Keratinocyte (primary cell): ENCODE measurements at regions not wholly inside any gene's neighbourhood (a gene's known extent, or its start where the extent isn't known, plus 50 kb on each side); places are given as distances from the start of the nearest gene placed in this dataset.
A peak's percentile ranks its signal among the peaks of the same experiment; 100 is the strongest.

Experiments used
- DNase-seq: peaks from one replicate; pipeline ENCODE4 v3.0.0-alpha.2; 2011; ENCODE audit warnings: low read depth, missing footprints, low spot score
- FAIRE-seq: peaks from 2 replicates; lab custom pipeline; 2011; peaks lifted over from hg19 to GRCh38; lab: Jason Lieb, UNC
- H2AFZ ChIP-seq: 2 replicates; pipeline ENCODE4 v1.6.0; 2012; ENCODE audit warnings: low read length, control low read depth, inconsistent platforms; ENCODE audit not compliant: control insufficient read depth
- H3K27ac ChIP-seq: 2 replicates; pipeline ENCODE4 v1.5.1; 2011; ENCODE audit warnings: low read length; ENCODE audit not compliant: control insufficient read depth, insufficient read depth
- H3K27me3 ChIP-seq: 3 replicates; pipeline ENCODE4 v1.6.0; 2011; ENCODE audit warnings: low read length; ENCODE audit not compliant: control insufficient read depth, insufficient read depth; ENCODE audit errors: extremely low read depth
- H3K36me3 ChIP-seq, 2 experiments: 2 replicates in 1 of 2; 3 replicates in 1 of 2; pipeline ENCODE4 v1.5.1; 2011; ENCODE audit warnings: low read length in 2 of 2, mild to moderate bottlenecking in 1 of 2; ENCODE audit not compliant: control insufficient read depth in 2 of 2, insufficient read depth in 2 of 2; ENCODE audit errors: extremely low read depth in 1 of 2
- H3K4me1 ChIP-seq: 3 replicates; pipeline ENCODE4 v1.5.1; 2011; ENCODE audit warnings: low read length; ENCODE audit not compliant: control insufficient read depth, insufficient read depth; ENCODE audit errors: extremely low read depth
- H3K4me2 ChIP-seq: 3 replicates; pipeline ENCODE4 v1.6.0; 2011; ENCODE audit warnings: low read depth, low read length; ENCODE audit not compliant: control insufficient read depth, insufficient read depth; ENCODE audit errors: extremely low read depth
- H3K4me3 ChIP-seq, 3 experiments: fragments of 200-600 bp in 1 of 3; sonication (generic) in 1 of 3; 2 replicates in 2 of 3; 3 replicates in 1 of 3; pipeline ENCODE4 v1.5.1; 2011 to 2016; ENCODE audit warnings: low read length in 3 of 3, mild to moderate bottlenecking in 3 of 3, control low read depth in 2 of 3, inconsistent platforms in 1 of 3, low read depth in 1 of 3, mixed read lengths in 1 of 3, mixed run types in 1 of 3, moderate library complexity in 1 of 3; ENCODE audit not compliant: control insufficient read depth in 2 of 3, insufficient read depth in 2 of 3; ENCODE audit errors: extremely low read depth in 1 of 3
- H3K79me2 ChIP-seq: 2 replicates; pipeline ENCODE4 v1.6.0; 2012; ENCODE audit warnings: low read length; ENCODE audit not compliant: control insufficient read depth, insufficient read depth
- H3K9ac ChIP-seq: 3 replicates; pipeline ENCODE4 v1.6.0; 2011; ENCODE audit warnings: low read length; ENCODE audit not compliant: control insufficient read depth, insufficient read depth; ENCODE audit errors: extremely low read depth
- H3K9me1 ChIP-seq: 3 replicates; pipeline ENCODE4 v1.6.0; 2011; ENCODE audit warnings: low read length; ENCODE audit not compliant: control insufficient read depth, insufficient read depth; ENCODE audit errors: extremely low read depth
- H3K9me3 ChIP-seq: 2 replicates; pipeline ENCODE4 v1.5.1; 2012; ENCODE audit warnings: low read depth, low read length; ENCODE audit not compliant: control insufficient read depth
- H4K20me1 ChIP-seq: 3 replicates; pipeline ENCODE4 v1.6.0; 2011; ENCODE audit warnings: low read length; ENCODE audit not compliant: control insufficient read depth, insufficient read depth; ENCODE audit errors: extremely low read depth
- CTCF ChIP-seq, 3 experiments: IDR thresholded peaks in 1 of 3; conservative IDR thresholded peaks in 1 of 3; optimal IDR thresholded peaks in 1 of 3; 2 replicates in 2 of 3; 3 replicates in 1 of 3; pipeline versions ENCODE3 to v1.5.1; 2011; ENCODE audit warnings: low read length in 3 of 3, mild to moderate bottlenecking in 3 of 3, moderate library complexity in 2 of 3, control low read depth in 1 of 3, inconsistent platforms in 1 of 3; ENCODE audit not compliant: insufficient read depth in 2 of 3; ENCODE audit errors: extremely low read depth in 1 of 3
- EZH2 ChIP-seq: IDR thresholded peaks from one replicate; pipeline ENCODE4 v1.6.1; 2012; ENCODE audit warnings: inconsistent platforms, mild to moderate bottlenecking, low read length, moderate library complexity
- dilution Hi-C: fragments of 300-500 bp; cut with MboI; formaldehyde crosslinking; loops from one replicate; pipeline ENCODE4 v1.7.0; 2020; ENCODE audit warnings: low sequenced_read_pairs; ENCODE audit not compliant: extremely low pct_ligation_motif_present

GRCh38 chr3:55405436-55405835 is 81.7 kb downstream of the WNT5A start:
- Histone ChIP-seq H2AFZ (no peak overlapping the region), H3K36me3 (no peaks in the 10 kb centered on the region), H3K4me3 (no peak overlapping the region), H3K4me1 (no peaks in the 10 kb centered on the region), H3K9ac (no peak overlapping the region), H3K79me2 (no peaks in the 10 kb centered on the region), H3K4me2 (no peak overlapping the region), H3K27ac (no peak overlapping the region), H3K9me3 (no peaks in the 10 kb centered on the region), H4K20me1 (no peaks in the 10 kb centered on the region), H3K27me3 (no peaks in the 10 kb centered on the region), H3K9me1 (no peaks in the 10 kb centered on the region)
- DNase-seq = no peak
- TF ChIP-seq CTCF (optimal IDR thresholded peaks at IDR 0.05 in 1 of 3, IDR thresholded peaks at IDR 0.05 in 1 of 3, conservative IDR thresholded peaks at IDR 0.05 in 1 of 3; ENCODE audit: extremely low read depth in 1 of 3, insufficient read depth in 2 of 3, low read length in 3 of 3) (peak; percentile 48 to 67 (median 51)), EZH2 (no peak)
- FAIRE-seq = no peak
- dilution Hi-C loops = no loop called here

GRCh38 chr3:55402886-55403609 is 84.1 kb downstream of the WNT5A start:
- TF ChIP-seq CTCF (optimal IDR thresholded peaks at IDR 0.05 in 1 of 3, IDR thresholded peaks at IDR 0.05 in 1 of 3, conservative IDR thresholded peaks at IDR 0.05 in 1 of 3; ENCODE audit: extremely low read depth in 1 of 3, insufficient read depth in 2 of 3, low read length in 3 of 3) = no peak
- TF ChIP-seq EZH2 = no peak
- no peak overlapping the region for H2AFZ ChIP-seq
- no peak for FAIRE-seq
- no peak for DNase-seq
- no peak overlapping the region for H3K4me3 ChIP-seq
- no peaks in the 10 kb centered on the region for H3K79me2 ChIP-seq
- H3K9me3 ChIP-seq = no peaks in the 10 kb centered on the region
- H3K27ac ChIP-seq = no peak overlapping the region
- no peaks in the 10 kb centered on the region for H3K4me1 ChIP-seq
- no peaks in the 10 kb centered on the region for H3K36me3 ChIP-seq
- H3K9ac ChIP-seq = no peak overlapping the region
- dilution Hi-C loops = no loop called here
- H4K20me1 ChIP-seq = no peaks in the 10 kb centered on the region
- H3K27me3 ChIP-seq = no peaks in the 10 kb centered on the region
- no peaks in the 10 kb centered on the region for H3K9me1 ChIP-seq
- H3K4me2 ChIP-seq = no peak overlapping the region
